LNCAP (cell line): ENCODE measurements at regions not wholly inside any gene's neighbourhood (a gene's known extent, or its start where the extent isn't known, plus 50 kb on each side); places are given as distances from the start of the nearest gene placed in this dataset.
A peak's percentile ranks its signal among the peaks of the same experiment; 100 is the strongest.

Source experiments
- TF ChIP-seq, protein P1 (sequence below): fragments of 450-650 bp; IDR thresholded peaks from 2 replicates; pipeline ENCODE4 v1.5.1; 2017; ENCODE audit warnings: mild to moderate bottlenecking

DNA sequence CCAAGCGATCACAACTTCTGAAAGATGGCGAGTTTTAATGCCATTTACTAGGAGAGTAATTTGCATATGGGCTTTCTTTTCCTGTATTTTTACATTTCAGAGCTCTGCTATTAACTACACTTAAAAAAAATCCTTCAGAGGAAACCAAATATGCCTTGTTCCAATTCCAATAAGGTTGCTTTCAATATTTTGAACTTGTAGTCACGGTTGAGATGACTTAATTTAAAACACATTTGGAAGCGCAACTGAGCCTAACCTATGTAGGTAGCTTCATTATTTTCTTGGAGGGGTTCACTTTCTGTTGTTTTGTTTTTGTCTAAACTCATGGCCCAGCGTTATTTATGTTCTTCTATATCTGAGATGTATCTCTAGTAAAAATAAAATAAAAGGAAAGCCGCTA is 93.4 kb downstream of the BLID start:
- TF ChIP-seq, protein P1, sequence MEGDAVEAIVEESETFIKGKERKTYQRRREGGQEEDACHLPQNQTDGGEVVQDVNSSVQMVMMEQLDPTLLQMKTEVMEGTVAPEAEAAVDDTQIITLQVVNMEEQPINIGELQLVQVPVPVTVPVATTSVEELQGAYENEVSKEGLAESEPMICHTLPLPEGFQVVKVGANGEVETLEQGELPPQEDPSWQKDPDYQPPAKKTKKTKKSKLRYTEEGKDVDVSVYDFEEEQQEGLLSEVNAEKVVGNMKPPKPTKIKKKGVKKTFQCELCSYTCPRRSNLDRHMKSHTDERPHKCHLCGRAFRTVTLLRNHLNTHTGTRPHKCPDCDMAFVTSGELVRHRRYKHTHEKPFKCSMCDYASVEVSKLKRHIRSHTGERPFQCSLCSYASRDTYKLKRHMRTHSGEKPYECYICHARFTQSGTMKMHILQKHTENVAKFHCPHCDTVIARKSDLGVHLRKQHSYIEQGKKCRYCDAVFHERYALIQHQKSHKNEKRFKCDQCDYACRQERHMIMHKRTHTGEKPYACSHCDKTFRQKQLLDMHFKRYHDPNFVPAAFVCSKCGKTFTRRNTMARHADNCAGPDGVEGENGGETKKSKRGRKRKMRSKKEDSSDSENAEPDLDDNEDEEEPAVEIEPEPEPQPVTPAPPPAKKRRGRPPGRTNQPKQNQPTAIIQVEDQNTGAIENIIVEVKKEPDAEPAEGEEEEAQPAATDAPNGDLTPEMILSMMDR: no peak

GRCh38 chr11:122020902-122021301 is 95.1 kb downstream of the BLID start:
- TF ChIP-seq, protein P1: 0 out of 2 replicates have a peak, but pooled peaks have one; percentile 7

- TF ChIP-seq, protein P1: no peak
Measured at GRCh38 chr11:122019908-122020694, 95.9 kb downstream of the BLID start.

DNA sequence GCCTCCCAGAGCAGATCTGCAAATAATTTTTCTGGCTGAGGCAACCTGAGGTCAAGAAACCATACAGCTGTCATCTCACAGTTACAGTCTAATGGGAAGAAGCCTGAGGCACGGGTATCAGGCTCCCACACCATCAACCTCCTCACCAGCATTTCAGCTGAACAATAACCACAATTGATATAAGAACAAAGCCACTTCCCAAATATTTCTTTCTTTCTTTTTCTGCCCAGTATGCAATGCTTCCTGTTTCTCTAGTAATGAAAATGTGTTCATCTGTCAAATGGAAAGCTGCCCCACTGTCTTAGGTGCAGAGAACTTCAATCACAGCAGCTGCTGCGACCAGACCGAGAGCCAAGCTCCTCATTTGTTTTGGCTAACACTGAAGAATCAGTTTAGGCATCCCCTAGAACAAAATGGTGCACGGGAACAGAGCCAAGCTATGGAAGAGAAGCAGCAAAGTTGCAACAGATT is 108.4 kb downstream of the BLID start:
- TF ChIP-seq, protein P1: no peak

GRCh38 chr11:122004446-122004845 is 111.6 kb downstream of the BLID start:
- TF ChIP-seq, protein P1: no peak

GRCh38 chr11:122002926-122003325 is 113.1 kb downstream of the BLID start:
- TF ChIP-seq, protein P1: no peak

DNA sequence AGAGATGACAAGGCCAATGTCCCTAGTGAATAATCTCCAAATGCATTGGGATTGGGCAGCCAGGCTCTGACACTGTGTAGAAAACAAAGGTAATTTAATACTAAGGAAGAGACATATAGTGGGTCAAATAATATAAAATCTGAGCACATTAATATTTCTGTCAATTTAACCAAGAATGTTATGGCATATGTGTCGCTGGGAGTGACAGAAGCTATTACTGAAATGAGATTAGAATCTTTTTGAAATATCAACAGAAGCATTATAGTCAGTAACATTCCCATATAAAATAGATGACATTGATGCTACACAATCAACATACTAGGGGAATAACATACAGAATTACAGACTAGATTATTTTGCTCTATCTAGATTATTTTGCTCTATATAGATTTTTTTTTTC is 114.0 kb downstream of the BLID start:
- TF ChIP-seq, protein P1: no peak
